KBM-7 (cell line): ENCODE measurements at regions not wholly inside any gene's neighbourhood (a gene's known extent, or its start where the extent isn't known, plus 50 kb on each side); places are given as distances from the start of the nearest gene placed in this dataset.
"Not testable (repeated sequence)": the region's sequence is repeated elsewhere in the genome, so short reads cannot be mapped to it uniquely, and the experiment has no call there.

Source experiments
- DNase-seq: peaks from one replicate; pipeline ENCODE4 v3.0.0-alpha.2; 2015
- in situ Hi-C: fragments of 300-500 bp; cut with MboI; formaldehyde crosslinking; loops from 2 replicates; pipeline ENCODE4 v1.14.3; 2020; ENCODE audit warnings: low sequenced_read_pairs, low pct_unique_long_range_greater_than_20kb, mixed read lengths

DNA sequence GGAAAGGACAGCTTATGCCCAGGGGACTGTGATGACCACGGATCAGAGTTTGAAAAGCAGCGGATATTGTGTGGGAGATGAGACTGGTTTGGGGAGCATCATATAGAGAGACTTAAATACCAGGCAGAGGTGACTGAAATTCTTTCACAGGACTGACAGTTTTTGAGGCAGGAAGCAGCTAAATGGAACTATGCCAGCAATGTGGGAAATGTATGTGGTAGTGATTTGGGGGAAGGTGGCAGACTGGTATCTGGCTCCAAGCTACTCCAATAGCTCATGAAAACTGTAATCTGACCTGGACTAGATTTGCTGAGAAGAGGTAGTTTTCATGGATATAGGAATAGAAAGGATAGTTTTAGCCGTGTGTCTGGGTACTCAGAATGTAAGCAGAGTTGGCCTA lies 592.6 kb downstream of the REEP3 start:
- DNase-seq: no peak

GRCh38 chr10:64115471-64115870 lies 594.3 kb downstream of the REEP3 start:
- in situ Hi-C loops: no loop called here
- DNase-seq: no peak

More for the DNA sequence above, 592.6 kb downstream of the REEP3 start:
- in situ Hi-C loops: no loop called here

DNA sequence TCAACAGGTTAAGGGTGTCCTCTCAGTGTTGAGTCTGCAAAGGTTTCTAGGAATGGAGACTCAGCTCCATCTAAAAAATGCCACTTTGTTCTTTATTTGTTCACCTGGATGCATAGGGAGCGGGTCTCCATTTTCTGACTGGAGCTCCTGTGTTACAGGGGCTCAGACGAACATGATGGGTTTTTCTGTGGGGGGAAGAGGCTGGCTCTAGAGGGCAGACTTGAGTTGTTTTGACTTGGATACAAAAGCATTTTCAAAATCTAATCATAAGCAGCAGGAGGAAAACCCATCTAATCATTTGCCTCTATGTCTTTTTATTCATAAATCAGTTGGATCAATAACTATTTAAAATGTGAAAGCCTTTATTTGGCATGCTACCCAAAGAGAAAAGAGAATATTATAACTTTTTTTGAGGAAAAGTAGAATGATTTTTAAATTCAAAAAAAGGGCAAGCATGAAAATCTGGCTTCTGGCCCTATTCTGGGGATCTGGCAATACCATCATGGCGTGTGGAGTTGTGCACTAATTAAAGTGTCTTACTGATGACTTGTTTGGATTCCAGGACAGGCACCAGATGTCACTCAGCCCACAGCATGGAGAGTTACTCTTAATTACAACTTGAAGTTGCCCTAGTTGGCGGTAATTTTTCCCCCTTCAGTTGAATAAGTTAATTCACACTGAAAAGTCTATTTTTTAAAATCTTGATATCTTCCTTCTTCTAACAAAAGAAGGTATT lies 594.9 kb downstream of the REEP3 start:
- DNase-seq: peak; percentile 28

DNA sequence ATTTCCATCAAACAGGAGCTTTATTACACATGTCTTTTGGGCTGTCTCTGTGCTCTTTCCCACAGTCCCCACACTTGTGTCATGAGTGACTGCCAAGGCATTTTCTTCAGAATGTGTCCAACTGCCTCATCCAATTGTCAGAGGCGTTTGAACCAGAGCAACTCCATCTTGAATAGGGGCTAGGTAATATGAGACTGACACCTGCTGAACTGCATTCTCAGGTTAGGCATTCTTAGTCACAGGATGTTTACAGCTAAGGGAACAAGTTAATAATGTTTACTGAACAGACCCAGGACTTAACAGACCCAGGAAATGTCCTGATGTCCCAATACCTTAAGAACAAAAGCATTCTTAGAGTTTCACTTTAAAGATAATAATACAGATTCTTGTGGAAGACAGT lies 595.5 kb downstream of the REEP3 start:
- no peak for DNase-seq
- in situ Hi-C loops: no loop called here

More for the DNA sequence above, 594.9 kb downstream of the REEP3 start:
- in situ Hi-C loops: no loop called here

GRCh38 chr10:64118736-64119135 lies 597.5 kb downstream of the REEP3 start:
- in situ Hi-C loops: no loop called here

GRCh38 chr10:64120301-64120980 lies 599.2 kb downstream of the REEP3 start:
- in situ Hi-C loops: not testable (repeated sequence)

More at GRCh38 chr10:64118736-64119135, 597.5 kb downstream of the REEP3 start:
- DNase-seq: no peak

DNA sequence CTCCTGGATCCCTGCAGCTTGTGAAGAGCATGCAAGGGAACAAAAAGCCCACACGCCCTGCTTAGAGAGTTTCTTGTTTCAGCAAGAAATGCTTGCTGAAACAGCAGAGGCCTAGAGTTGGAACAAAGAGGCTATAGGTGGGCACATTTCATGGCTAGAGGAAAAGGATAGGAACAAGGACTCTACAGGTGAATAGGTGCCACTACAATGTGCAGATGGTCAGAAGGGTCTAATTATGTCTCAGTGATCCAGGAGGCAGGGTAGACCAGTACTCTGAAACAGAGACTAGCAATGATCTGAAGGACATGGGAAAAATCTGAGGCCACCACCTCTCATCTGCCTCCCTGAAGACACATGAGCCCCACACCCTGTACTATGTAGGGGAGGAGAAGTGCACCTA lies 609.0 kb downstream of the REEP3 start:
- no peak for DNase-seq
- in situ Hi-C loops: no loop called here

More at GRCh38 chr10:64120301-64120980, 599.2 kb downstream of the REEP3 start:
- DNase-seq: not testable (repeated sequence)

DNA sequence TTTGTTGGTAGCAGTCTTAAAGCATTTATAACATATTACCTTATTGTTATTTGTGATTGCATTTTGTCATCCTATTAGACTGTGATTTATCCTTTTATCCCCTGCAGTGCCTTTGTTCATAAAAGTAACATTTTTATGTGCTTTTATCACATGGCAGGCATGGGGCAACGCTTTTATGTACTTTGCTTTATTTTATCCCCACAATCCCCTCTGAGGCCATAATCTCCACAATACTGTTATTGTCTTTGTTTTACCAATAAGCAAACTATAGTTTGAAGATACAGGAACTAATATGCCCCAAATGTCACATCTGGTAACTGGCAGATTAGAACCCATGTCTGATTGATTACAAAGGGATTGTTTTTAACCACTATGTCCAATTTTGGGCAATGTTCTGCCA lies 613.5 kb downstream of the REEP3 start:
- DNase-seq: no peak
- in situ Hi-C loops: no loop called here

- DNase-seq: no peak
- in situ Hi-C loops: no loop called here
These were observed 621.2 kb downstream of the REEP3 start for GRCh38 chr10:64142395-64142794.

- in situ Hi-C loops: no loop called here
- DNase-seq: no peak
These were observed 627.4 kb downstream of the REEP3 start for GRCh38 chr10:64148607-64149006.

DNA sequence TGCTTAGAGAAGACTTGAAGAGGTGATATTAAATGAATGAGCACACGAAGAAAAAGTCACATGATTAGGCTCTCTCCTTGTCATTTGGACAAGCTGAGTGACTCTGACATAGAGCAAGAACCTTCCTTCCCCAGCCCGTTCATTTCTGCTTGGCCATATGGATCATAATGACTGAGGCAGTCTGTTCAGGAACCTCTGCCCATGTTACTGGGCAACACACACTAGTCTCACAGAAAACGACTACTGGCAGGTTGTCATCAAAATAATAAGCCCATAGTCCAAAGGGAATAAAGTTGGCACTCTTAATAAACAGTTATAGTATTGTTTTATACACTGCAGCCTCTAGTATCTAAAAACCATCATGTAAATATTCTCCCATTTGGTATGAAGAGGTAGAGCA lies 635.0 kb downstream of the REEP3 start:
- no peak for DNase-seq
- in situ Hi-C loops: no loop called here

DNA sequence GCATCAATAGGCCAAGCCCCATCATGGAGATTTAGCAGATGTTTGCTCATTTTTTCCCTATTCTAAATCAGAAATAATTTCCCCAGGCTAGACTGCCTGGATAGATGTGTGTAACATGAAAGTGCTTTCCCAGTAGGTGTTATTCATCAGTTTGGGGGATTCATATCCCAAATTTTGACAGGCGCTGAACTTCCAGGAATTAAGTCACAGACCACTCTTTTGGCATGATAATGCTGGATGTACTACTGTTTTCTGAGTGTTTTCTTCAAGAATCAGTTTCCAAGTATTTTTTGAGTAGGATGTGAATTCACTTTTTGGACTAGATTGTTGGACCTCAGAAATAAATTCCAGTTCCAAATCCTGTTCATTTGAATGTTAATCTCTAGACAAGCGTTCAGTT lies 637.4 kb downstream of the REEP3 start:
- in situ Hi-C loops: no loop called here
- no peak for DNase-seq

- in situ Hi-C loops: no loop called here
- DNase-seq: no peak
These were observed 639.0 kb downstream of the REEP3 start for GRCh38 chr10:64159910-64160872.

- in situ Hi-C loops: no loop called here
- DNase-seq: no peak
These were observed 649.6 kb downstream of the REEP3 start for GRCh38 chr10:64170791-64171190.

DNA sequence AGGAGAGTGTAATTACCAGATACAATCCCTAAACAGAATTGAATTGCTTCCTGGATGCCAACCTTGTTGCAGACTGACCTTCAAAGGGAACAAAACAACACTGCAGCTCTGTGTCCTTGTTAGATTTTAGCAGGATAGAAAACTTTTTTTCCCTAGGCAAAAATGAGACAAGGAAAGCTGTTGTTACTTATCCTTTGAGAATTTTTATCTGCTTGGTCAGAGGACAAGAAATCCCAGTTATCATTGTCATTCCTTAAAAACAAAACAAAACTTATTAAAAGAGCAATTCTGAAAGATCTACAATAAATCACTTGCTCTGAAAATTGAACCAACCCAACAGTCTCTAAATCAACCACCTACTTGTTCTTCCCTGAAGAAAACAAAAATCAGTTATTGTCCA lies 652.6 kb downstream of the REEP3 start:
- no peak for DNase-seq

DNA sequence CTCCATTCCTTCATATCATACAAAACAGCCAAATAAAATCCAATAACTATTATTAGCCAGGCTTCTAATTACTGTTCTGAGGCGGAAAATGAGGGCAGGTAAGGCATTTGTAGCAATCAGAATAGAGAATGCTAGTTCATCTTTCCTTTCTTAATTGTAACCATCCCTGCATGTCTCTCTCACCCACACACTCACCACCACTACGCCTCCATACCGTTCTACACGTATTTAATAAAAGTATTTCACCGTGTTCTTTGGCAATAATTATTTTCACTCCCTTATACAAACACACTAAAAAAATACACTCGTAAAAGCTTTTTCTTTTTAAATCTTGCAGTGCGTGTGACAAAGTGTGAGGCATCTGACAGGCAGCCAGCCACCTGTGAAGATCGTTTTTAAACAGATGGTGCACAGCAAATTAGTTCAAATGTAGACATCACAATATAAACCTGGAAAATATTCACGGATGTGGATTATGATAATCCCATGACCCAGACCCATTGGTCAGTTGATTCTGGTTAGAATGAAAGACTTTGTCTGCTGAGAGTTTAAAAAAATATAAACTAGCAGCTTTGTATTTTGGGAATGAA lies 653.6 kb downstream of the REEP3 start:
- in situ Hi-C loops: no loop called here
- DNase-seq: no peak

More for the DNA sequence above, 652.6 kb downstream of the REEP3 start:
- in situ Hi-C loops: no loop called here

GRCh38 chr10:64175271-64175962 lies 654.2 kb downstream of the REEP3 start:
- no peak for DNase-seq
- in situ Hi-C loops: no loop called here

GRCh38 chr10:64182671-64183070 lies 661.5 kb downstream of the REEP3 start:
- no peak for DNase-seq
- in situ Hi-C loops: no loop called here

- in situ Hi-C loops: no loop called here
- DNase-seq: no peak
These were observed 670.1 kb downstream of the REEP3 start for GRCh38 chr10:64191286-64191685.
